ENCODE measurements at regions not wholly inside any gene's neighbourhood (a gene's known extent, or its start where the extent isn't known, plus 50 kb on each side); places are given as distances from the start of the nearest gene placed in this dataset.

DNA sequence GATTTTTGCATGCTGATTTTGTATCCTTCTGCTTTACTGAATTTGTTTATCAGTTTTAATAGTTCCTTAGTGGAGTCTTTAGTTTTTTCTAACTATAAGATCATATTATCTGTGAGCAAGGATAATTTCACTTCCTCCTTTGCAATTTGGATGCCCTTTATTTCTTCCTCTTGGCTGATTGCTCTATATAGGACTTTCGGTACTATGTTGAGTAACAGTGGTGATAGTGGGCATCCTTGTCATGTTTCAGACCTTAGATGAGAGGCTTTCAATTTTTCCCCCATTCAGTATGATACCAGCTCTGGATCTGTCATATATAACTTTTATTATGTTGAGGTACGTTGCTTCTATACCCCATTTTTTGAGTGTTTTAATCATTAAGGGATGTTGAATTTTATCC, 224.5 kb upstream of the CNTNAP4 start:
- Histone ChIP-seq H3K9me3 (ENCODE audit: control insufficient read depth, insufficient read depth, low read length) (peaks cover 5% of the 10 kb centered on the region; the same call in 1 of the 2 replicates), H3K4me3 (ENCODE audit: low read depth, low read length) (no peak overlapping the region), H3K27me3 (ENCODE audit: control insufficient read depth, insufficient read depth, low read length) (no peaks in the 10 kb centered on the region), H3K27ac (ENCODE audit: low read depth, low read length) (no peak overlapping the region)
- TF ChIP-seq CTCF (IDR thresholded peaks at IDR 0.05; ENCODE audit: low read depth, low read length), result no peak
- ChIA-PET POLR2A (no interaction called here), CTCF (no interaction called here)
- no peak for DNase-seq (ENCODE audit: low read depth, low spot score)

DNA sequence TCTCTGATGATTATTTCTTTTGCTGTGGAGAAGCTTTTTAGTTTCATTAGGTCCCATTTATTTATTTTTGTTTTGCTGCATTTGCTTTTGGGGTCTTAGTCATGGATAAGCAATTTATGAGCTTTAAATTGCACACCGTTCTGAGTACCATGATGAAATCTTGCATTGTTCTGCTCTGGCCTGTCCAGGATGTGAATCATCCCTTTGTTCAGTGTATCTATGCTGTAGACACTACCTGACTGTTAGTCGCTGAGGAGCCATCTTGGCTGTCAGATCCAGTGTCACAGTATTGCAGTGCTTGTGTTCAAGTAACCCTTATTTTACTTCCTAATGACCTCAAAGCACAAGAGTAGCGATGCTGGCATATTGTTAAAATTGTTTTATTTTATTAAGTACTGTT, 218.0 kb upstream of the CNTNAP4 start:
- H3K27me3 ChIP-seq (ENCODE audit: control insufficient read depth, insufficient read depth, low read length), result no peaks in the 10 kb centered on the region
- H3K4me3 ChIP-seq (ENCODE audit: low read depth, low read length), result no peak overlapping the region
- DNase-seq (ENCODE audit: low read depth, low spot score), result no peak
- no peaks in the 10 kb centered on the region for H3K9me3 ChIP-seq (ENCODE audit: control insufficient read depth, insufficient read depth, low read length)
- ChIA-PET POLR2A (no interaction called here), CTCF (no interaction called here)
- no peak overlapping the region for H3K27ac ChIP-seq (ENCODE audit: low read depth, low read length)
- no peak for TF ChIP-seq CTCF (IDR thresholded peaks at IDR 0.05; ENCODE audit: low read depth, low read length)

DNA sequence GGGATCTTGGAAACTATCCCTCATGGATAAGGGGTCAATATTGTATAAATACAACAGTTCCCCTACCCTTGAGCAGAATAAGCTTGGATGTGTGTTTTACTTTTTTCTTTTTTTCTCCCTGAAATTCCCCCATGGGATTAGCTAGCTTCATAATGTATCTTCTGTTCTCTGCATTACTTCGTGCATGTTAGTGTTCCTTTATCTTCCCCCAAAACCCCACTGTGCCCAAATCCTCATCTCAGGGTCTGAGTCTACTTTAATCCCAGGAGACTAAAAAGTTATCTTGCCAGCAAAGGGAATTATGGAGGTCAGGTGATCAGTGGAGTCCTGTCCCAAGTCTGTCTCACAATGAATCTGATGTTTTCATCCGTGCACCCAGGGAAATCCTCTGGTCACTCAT, 217.5 kb upstream of the CNTNAP4 start:
- H3K9me3 ChIP-seq (ENCODE audit: control insufficient read depth, insufficient read depth, low read length), result no peaks in the 10 kb centered on the region
- no peak overlapping the region for H3K4me3 ChIP-seq (ENCODE audit: low read depth, low read length)
- POLR2A ChIA-PET, result no interaction called here
- no peak for TF ChIP-seq CTCF (IDR thresholded peaks at IDR 0.05; ENCODE audit: low read depth, low read length)
- H3K27ac ChIP-seq (ENCODE audit: low read depth, low read length), result no peak overlapping the region
- no peak for DNase-seq (ENCODE audit: low read depth, low spot score)
- H3K27me3 ChIP-seq (ENCODE audit: control insufficient read depth, insufficient read depth, low read length), result no peaks in the 10 kb centered on the region
- CTCF ChIA-PET, result no interaction called here

DNA sequence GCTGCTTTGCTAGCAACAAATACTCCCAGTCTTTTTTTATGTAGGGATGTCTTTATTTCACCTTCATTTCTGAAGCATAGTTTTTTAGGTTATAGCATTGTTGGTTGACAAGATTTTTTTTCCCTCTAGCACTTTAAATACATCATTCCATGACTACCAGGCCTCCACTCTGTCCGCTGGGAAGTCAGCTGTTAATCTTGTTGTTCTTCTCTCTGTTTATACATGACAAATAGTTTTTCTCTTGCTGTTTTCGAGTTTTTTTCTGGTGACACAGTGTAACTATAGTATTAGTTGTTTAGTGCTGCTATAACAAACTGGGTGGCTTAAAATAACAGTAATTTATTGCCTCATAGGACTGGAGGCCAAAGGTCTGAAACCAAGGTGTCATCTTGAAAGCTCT, 205.5 kb upstream of the CNTNAP4 start:
- Histone ChIP-seq H3K27ac (ENCODE audit: low read depth, low read length) (no peak overlapping the region), H3K4me3 (ENCODE audit: low read depth, low read length) (no peak overlapping the region), H3K27me3 (ENCODE audit: control insufficient read depth, insufficient read depth, low read length) (no peaks in the 10 kb centered on the region), H3K9me3 (ENCODE audit: control insufficient read depth, insufficient read depth, low read length) (no peaks in the 10 kb centered on the region)
- DNase-seq (ENCODE audit: low read depth, low spot score), result no peak
- POLR2A ChIA-PET, result no interaction called here
- CTCF ChIA-PET, result interaction anchor here (0.5 kb wide), 1 partner anchor 1089 kb away, joined by 3 read pairs; no protein-coding TSS in a partner anchor
- TF ChIP-seq CTCF (IDR thresholded peaks at IDR 0.05; ENCODE audit: low read depth, low read length), result no peak

DNA sequence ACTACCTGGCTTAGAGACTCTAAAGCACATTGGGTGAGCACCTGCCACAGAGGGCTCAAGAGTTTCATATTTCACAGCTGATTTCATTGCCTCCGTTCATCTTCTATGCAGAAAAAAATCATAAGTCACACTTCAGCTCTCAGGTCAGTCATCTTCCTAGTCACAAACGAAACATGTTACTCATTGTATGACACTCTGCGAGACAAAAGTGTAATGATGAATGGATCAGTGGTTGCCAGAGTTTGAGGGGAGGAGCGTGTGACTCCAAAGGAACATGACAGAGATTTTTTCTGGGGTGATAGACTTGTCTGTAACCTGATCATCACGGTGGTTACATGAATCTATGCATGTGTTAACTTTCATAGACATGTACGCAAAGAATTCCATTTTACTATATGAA, 195.2 kb upstream of the CNTNAP4 start:
- TF ChIP-seq CTCF (IDR thresholded peaks at IDR 0.05; ENCODE audit: low read depth, low read length), result no peak
- Histone ChIP-seq H3K9me3 (ENCODE audit: control insufficient read depth, insufficient read depth, low read length) (no peaks in the 10 kb centered on the region), H3K27me3 (ENCODE audit: control insufficient read depth, insufficient read depth, low read length) (no peaks in the 10 kb centered on the region), H3K27ac (ENCODE audit: low read depth, low read length) (no peak overlapping the region), H3K4me3 (ENCODE audit: low read depth, low read length) (no peak overlapping the region)
- DNase-seq (ENCODE audit: low read depth, low spot score), result no peak
- CTCF ChIA-PET, result no interaction called here
- POLR2A ChIA-PET, result no interaction called here

Data from AG04450 (cell line).